Heart left ventricle (tissue), 16 donors: ENCODE measurements at regions not wholly inside any gene's neighbourhood (a gene's known extent, or its start where the extent isn't known, plus 50 kb on each side); places are given as distances from the start of the nearest gene placed in this dataset.

Source experiments
- ATAC-seq, 4 donors: fragments of 200-7000 bp; cut with Tn5 transposase; one replicate each; pipeline ENCODE4 v1.9.1; 2020 to 2022; ENCODE audit warnings: moderate library complexity in 4 of 4, mild to moderate bottlenecking in 3 of 4, moderate number of reproducible peaks in 1 of 4
- DNase-seq, 5 donors: peaks; one replicate each; pipeline ENCODE4 v3.0.0-alpha.2; 2020
- H3K27ac ChIP-seq, 12 donors: fragments of 200-600 bp; sonication (generic) in 4 of 12; one replicate each; pipeline versions ENCODE4 v1.5.0 to v1.8.0; 2016 to 2022; ENCODE audit warnings: mild to moderate bottlenecking in 2 of 12
- H3K27me3 ChIP-seq, 9 donors: fragments of 200-600 bp; sonication (generic) in 2 of 9; one replicate each; pipeline versions ENCODE4 v1.5.1 to v1.8.0; 2016 to 2022; ENCODE audit warnings: mild to moderate bottlenecking in 3 of 9
- H3K36me3 ChIP-seq, 9 donors: fragments of 200-600 bp; sonication (generic) in 2 of 9; one replicate each; pipeline versions ENCODE4 v1.5.0 to v1.8.0; 2018 to 2022; ENCODE audit warnings: mild to moderate bottlenecking in 2 of 9
- H3K4me1 ChIP-seq, 12 donors: fragments of 200-600 bp; sonication (generic) in 4 of 12; one replicate each; pipeline versions ENCODE4 v1.5.0 to v1.8.0; 2016 to 2022; ENCODE audit warnings: mild to moderate bottlenecking in 3 of 12
- H3K4me3 ChIP-seq, 12 donors: fragments of 200-600 bp; sonication (generic) in 4 of 12; one replicate each; pipeline versions ENCODE4 v1.5.0 to v1.8.0; 2017 to 2022; ENCODE audit warnings: mild to moderate bottlenecking in 9 of 12, moderate library complexity in 4 of 12
- H3K9me3 ChIP-seq, 12 donors: fragments of 200-600 bp; sonication (generic) in 4 of 12; one replicate each; pipeline versions ENCODE4 v1.5.0 to v1.8.0; 2016 to 2022; ENCODE audit warnings: mild to moderate bottlenecking in 1 of 12
- CTCF ChIP-seq, 12 donors: fragments of 200-600 bp; sonication (generic) in 4 of 12; IDR thresholded peaks; one replicate each; pipeline versions ENCODE4 v1.5.0 to v1.8.0; 2018 to 2022; ENCODE audit warnings: antibody characterized with exemption in 12 of 12, mild to moderate bottlenecking in 5 of 12
- POLR2A ChIP-seq, 2 donors: fragments of 450-650 bp; IDR thresholded peaks; one replicate each; pipeline ENCODE4 v1.6.1; 2017; ENCODE audit warnings: antibody characterized with exemption in 2 of 2, mild to moderate bottlenecking in 2 of 2, moderate library complexity in 2 of 2
- WGBS, 4 donors: extraction: QIAGEN DNeasy Blood & Tissue Kit in 2 of 4; methylation state at CpG; one replicate each; pipeline versions ENCODE4 v1.1.5 to v1.1.7; 2013 to 2018; 5-methylcytosine and 5-hydroxymethylcytosine counted together
- intact Hi-C, 10 donors: fragments of 100-400 bp; cut with DNase I; formaldehyde crosslinking; loops; one replicate each; pipeline versions ENCODE4 v1.11.1 to v1.14.2; 2022
- donor health status: ischemic (EF 13 %, LVEDD 7.1; RV severe dilation, severe dysfunction).
- donor health status: healthy with polysubstance abuse.
- donor health status: DM: no; HTN: yes; CAD: no.
- donor health status: DM: no; HTN: no; CAD: no.
- donor health status: ischemic (EF 25% LVEDD 6.9; RV normal size, moderate dysfunction).
- donor health status: ischemic (EF 25% LVEDD 5.7; RV mildly dilated, moderate dysfunction).
- donor health status: healthy.
- donor health status: DM: yes; HTN: yes; CAD: no.
- donor health status: ischemic (EF 35%, LVEDD 5.7; RV mildly dilated, moderate dysfunction).
- donor health status: nonischemic (EF 11% LVEDD 7.7; RV severe dilation, severe dysfunction).
- donor health status: DM: yes; HTN: yes; CAD: no.
- donor health status: PGD.
- donor health status: ischemic (EF 29% LVEDD 5.4; RV normal size, mild dysfunction).
- donor health status: nonischemic (EF 23%, LVEDD 6.1; RV moderate dilation, normal function).

GRCh38 chr7:4428526-4428925 is 253.6 kb upstream of the FOXK1 start:
- H3K27ac ChIP-seq, result no peak overlapping the region
- 69 to 74% (median 72%) methylated on average over 7 of the region's 7 CpGs for whole genome bisulfite sequencing, 4 donors
- no peaks in the 10 kb centered on the region for H3K4me1 ChIP-seq
- intact Hi-C loops, result no loop called here
- no peak for TF ChIP-seq POLR2A (IDR thresholded peaks at IDR 0.05)
- no peak for TF ChIP-seq CTCF (IDR thresholded peaks at IDR 0.05)
- DNase-seq (no peak), ATAC-seq (no peak)
- no peaks in the 10 kb centered on the region for H3K36me3 ChIP-seq
- H3K9me3 ChIP-seq, result peaks cover 0 to 29% (median 12%) of the 10 kb centered on the region in 12 donors
- no peaks in the 10 kb centered on the region for H3K27me3 ChIP-seq
- no peak overlapping the region for H3K4me3 ChIP-seq

GRCh38 chr7:4430227-4430626 is 251.9 kb upstream of the FOXK1 start:
- H3K9me3 ChIP-seq, result peaks cover 0 to 29% (median 12%) of the 10 kb centered on the region in 12 donors
- ATAC-seq (no peak), DNase-seq (no peak)
- intact Hi-C loops, result no loop called here
- TF ChIP-seq POLR2A (IDR thresholded peaks at IDR 0.05), result no peak
- no peak for TF ChIP-seq CTCF (IDR thresholded peaks at IDR 0.05)
- 24 to 34% (median 29%) methylated on average over 1 of the region's 1 CpG for WGBS, 4 donors
- no peaks in the 10 kb centered on the region for H3K4me1 ChIP-seq
- H3K36me3 ChIP-seq, result no peaks in the 10 kb centered on the region
- H3K4me3 ChIP-seq, result no peak overlapping the region
- H3K27ac ChIP-seq, result no peak overlapping the region
- no peaks in the 10 kb centered on the region for H3K27me3 ChIP-seq

- H3K4me3 ChIP-seq, result no peak overlapping the region
- intact Hi-C loops, result no loop called here
- H3K4me1 ChIP-seq, result peaks cover 0 to 3% (median 0%) of the 10 kb centered on the region in 12 donors
- DNase-seq (no peak), ATAC-seq (no peak)
- no peaks in the 10 kb centered on the region for H3K36me3 ChIP-seq
- H3K27ac ChIP-seq, result no peak overlapping the region
- 77 to 81% (median 80%) methylated on average over 13 of the region's 13 CpGs for WGBS, 4 donors
- TF ChIP-seq POLR2A (IDR thresholded peaks at IDR 0.05), result no peak
- no peak for TF ChIP-seq CTCF (IDR thresholded peaks at IDR 0.05)
- H3K27me3 ChIP-seq, result peaks cover 0 to 5% (median 0%) of the 10 kb centered on the region in 9 donors
- peaks cover 0 to 24% (median 11%) of the 10 kb centered on the region in 12 donors for H3K9me3 ChIP-seq
Measured at GRCh38 chr7:4434306-4434705, 247.8 kb upstream of the FOXK1 start.

- WGBS, 4 donors, result 69 to 78% (median 71%) methylated on average over 5 of the region's 5 CpGs
- H3K4me3 ChIP-seq, result no peak overlapping the region
- H3K36me3 ChIP-seq, result no peaks in the 10 kb centered on the region
- H3K9me3 ChIP-seq, result peaks cover 0 to 3% (median 0%) of the 10 kb centered on the region in 12 donors
- no peak for DNase-seq
- no peak overlapping the region for H3K27ac ChIP-seq
- peaks cover 0 to 5% (median 0%) of the 10 kb centered on the region in 9 donors for H3K27me3 ChIP-seq
- ATAC-seq, result no peak
- H3K4me1 ChIP-seq, result peaks cover 0 to 7% (median 0%) of the 10 kb centered on the region in 12 donors
- intact Hi-C loops, result no loop called here
- TF ChIP-seq POLR2A (IDR thresholded peaks at IDR 0.05) (no peak), CTCF (IDR thresholded peaks at IDR 0.05) (no peak)
Measured at GRCh38 chr7:4436361-4436895, 245.7 kb upstream of the FOXK1 start.
